ENCODE measurements at regions not wholly inside any gene's neighbourhood (a gene's known extent, or its start where the extent isn't known, plus 50 kb on each side); places are given as distances from the start of the nearest gene placed in this dataset.

DNA sequence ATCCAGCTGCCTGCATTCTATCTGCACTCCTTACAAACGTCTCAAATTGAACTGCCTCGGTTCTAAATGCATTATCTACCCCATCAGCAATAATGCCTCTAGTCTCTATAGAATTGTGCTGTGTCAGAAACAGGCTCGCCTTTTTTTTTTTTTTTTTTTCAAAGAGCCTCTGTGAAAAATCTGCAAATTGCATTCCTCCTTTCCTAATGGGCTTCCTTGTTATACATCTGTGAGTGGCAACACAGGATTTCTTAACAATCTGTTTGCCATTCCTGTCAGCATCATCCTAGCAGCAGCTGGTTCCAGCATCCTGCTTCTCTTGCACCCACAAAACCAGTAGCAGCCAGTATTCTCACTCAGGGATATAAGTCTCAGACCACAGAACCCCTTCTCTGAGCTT, 413.5 kb upstream of the SEMA3D start:
- Histone ChIP-seq H3K9ac (ENCODE audit: low read length) (no peak overlapping the region), H4K20me1 (ENCODE audit: low read depth, low read length) (no peaks in the 10 kb centered on the region), H3K9me3 (ENCODE audit: insufficient read depth, low read length) (no peaks in the 10 kb centered on the region), H3K9me2 (replicated peaks; ENCODE audit: insufficient read depth, low read length) (no peaks in the 10 kb centered on the region), H3K4me3 (ENCODE audit: insufficient read depth, low read length, poor library complexity, severe bottlenecking) (no peak overlapping the region), H3F3A (ENCODE audit: insufficient read depth) (no peaks in the 10 kb centered on the region), H3K27me3 (ENCODE audit: low read length) (no peaks in the 10 kb centered on the region), H3K36me3 (ENCODE audit: low read length) (no peaks in the 10 kb centered on the region), H3K27ac (ENCODE audit: low read depth, low read length) (no peak overlapping the region), H3K4me2 (ENCODE audit: low read depth, low read length, poor library complexity, severe bottlenecking) (no peak overlapping the region), H2AFZ (ENCODE audit: low read depth, low read length, severe bottlenecking) (no peak overlapping the region), H3K79me2 (ENCODE audit: insufficient read depth, low read length) (no peaks in the 10 kb centered on the region)
- TF ChIP-seq, protein P1, sequence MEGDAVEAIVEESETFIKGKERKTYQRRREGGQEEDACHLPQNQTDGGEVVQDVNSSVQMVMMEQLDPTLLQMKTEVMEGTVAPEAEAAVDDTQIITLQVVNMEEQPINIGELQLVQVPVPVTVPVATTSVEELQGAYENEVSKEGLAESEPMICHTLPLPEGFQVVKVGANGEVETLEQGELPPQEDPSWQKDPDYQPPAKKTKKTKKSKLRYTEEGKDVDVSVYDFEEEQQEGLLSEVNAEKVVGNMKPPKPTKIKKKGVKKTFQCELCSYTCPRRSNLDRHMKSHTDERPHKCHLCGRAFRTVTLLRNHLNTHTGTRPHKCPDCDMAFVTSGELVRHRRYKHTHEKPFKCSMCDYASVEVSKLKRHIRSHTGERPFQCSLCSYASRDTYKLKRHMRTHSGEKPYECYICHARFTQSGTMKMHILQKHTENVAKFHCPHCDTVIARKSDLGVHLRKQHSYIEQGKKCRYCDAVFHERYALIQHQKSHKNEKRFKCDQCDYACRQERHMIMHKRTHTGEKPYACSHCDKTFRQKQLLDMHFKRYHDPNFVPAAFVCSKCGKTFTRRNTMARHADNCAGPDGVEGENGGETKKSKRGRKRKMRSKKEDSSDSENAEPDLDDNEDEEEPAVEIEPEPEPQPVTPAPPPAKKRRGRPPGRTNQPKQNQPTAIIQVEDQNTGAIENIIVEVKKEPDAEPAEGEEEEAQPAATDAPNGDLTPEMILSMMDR (IDR thresholded peaks at IDR 0.05; ENCODE audit: insufficient read depth, low read length, poor library complexity, severe bottlenecking): no peak
- TF ChIP-seq EZH2phosphoT487 (conservative IDR thresholded peaks at IDR 0.05; ENCODE audit: low read length): no peak

- Histone ChIP-seq H3K4me3 (ENCODE audit: insufficient read depth, low read length, poor library complexity, severe bottlenecking) (no peak overlapping the region), H3F3A (ENCODE audit: insufficient read depth) (no peaks in the 10 kb centered on the region), H4K20me1 (ENCODE audit: low read depth, low read length) (no peaks in the 10 kb centered on the region), H3K4me2 (ENCODE audit: low read depth, low read length, poor library complexity, severe bottlenecking) (no peak overlapping the region), H3K27ac (ENCODE audit: low read depth, low read length) (no peak overlapping the region), H3K36me3 (ENCODE audit: low read length) (no peaks in the 10 kb centered on the region), H2AFZ (ENCODE audit: low read depth, low read length, severe bottlenecking) (no peak overlapping the region), H3K9me3 (ENCODE audit: insufficient read depth, low read length) (no peaks in the 10 kb centered on the region), H3K27me3 (ENCODE audit: low read length) (no peaks in the 10 kb centered on the region), H3K79me2 (ENCODE audit: insufficient read depth, low read length) (no peaks in the 10 kb centered on the region), H3K9me2 (replicated peaks; ENCODE audit: insufficient read depth, low read length) (no peaks in the 10 kb centered on the region), H3K9ac (ENCODE audit: low read length) (no peak overlapping the region)
- no peak for TF ChIP-seq EZH2phosphoT487 (conservative IDR thresholded peaks at IDR 0.05; ENCODE audit: low read length)
- TF ChIP-seq, protein P1 (IDR thresholded peaks at IDR 0.05; ENCODE audit: insufficient read depth, low read length, poor library complexity, severe bottlenecking): no peak
Measured at GRCh38 chr7:85596827-85597226, 410.0 kb upstream of the SEMA3D start.

DNA sequence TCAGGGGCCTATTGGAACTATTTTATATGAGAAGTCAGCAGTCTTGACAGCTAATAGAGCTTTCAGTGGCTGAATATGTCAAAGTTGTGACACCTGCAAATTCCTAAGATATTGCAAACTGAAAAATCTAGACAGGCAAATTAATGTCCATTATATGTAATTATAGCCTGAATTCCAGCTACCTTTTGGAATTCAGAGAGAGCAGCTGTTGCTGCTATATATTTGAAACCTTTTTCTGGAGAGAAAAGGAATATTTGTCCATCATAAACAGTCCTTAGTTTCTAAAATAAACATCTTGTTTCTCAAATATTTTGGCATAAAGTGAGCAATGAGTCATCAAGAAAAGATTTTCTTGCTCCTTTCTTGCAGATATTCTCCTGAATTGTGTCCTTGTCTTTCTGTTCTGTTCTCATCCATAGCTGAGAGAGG, 408.9 kb upstream of the SEMA3D start:
- Histone ChIP-seq H3K9me3 (ENCODE audit: insufficient read depth, low read length) (no peaks in the 10 kb centered on the region), H3K79me2 (ENCODE audit: insufficient read depth, low read length) (no peaks in the 10 kb centered on the region), H3K9me2 (replicated peaks; ENCODE audit: insufficient read depth, low read length) (no peaks in the 10 kb centered on the region), H3K36me3 (ENCODE audit: low read length) (no peaks in the 10 kb centered on the region), H2AFZ (ENCODE audit: low read depth, low read length, severe bottlenecking) (no peak overlapping the region), H3K27me3 (ENCODE audit: low read length) (no peaks in the 10 kb centered on the region), H3K27ac (ENCODE audit: low read depth, low read length) (no peak overlapping the region), H3K4me2 (ENCODE audit: low read depth, low read length, poor library complexity, severe bottlenecking) (no peak overlapping the region), H3F3A (ENCODE audit: insufficient read depth) (no peaks in the 10 kb centered on the region), H3K9ac (ENCODE audit: low read length) (no peak overlapping the region), H4K20me1 (ENCODE audit: low read depth, low read length) (no peaks in the 10 kb centered on the region), H3K4me3 (ENCODE audit: insufficient read depth, low read length, poor library complexity, severe bottlenecking) (no peak overlapping the region)
- TF ChIP-seq, protein P1 (IDR thresholded peaks at IDR 0.05; ENCODE audit: insufficient read depth, low read length, poor library complexity, severe bottlenecking): no peak
- TF ChIP-seq EZH2phosphoT487 (conservative IDR thresholded peaks at IDR 0.05; ENCODE audit: low read length): no peak

Measured in SU-DHL-6 (cell line).